H1 (cell line): ENCODE measurements at regions not wholly inside any gene's neighbourhood (a gene's known extent, or its start where the extent isn't known, plus 50 kb on each side); places are given as distances from the start of the nearest gene placed in this dataset.

Source experiments
- BCL11A ChIP-seq, 2 experiments: IDR thresholded peaks; one replicate each; pipeline ENCODE4 v1.6.1; 2011; ENCODE audit warnings: low read depth in 2 of 2, low read length in 2 of 2, mild to moderate bottlenecking in 2 of 2
- BRCA1 ChIP-seq: IDR thresholded peaks from 2 replicates; pipeline ENCODE4 v1.6.1; 2012; ENCODE audit warnings: low read depth, low read length, improper control_type of control experiment
- CBX8 ChIP-seq: fragments of 300-800, 300-1000 bp; sonication (generic); IDR thresholded peaks from 2 replicates; pipeline ENCODE4 v1.7.1; 2016; ENCODE audit warnings: low read depth, low read length, borderline replicate concordance
- SIN3A ChIP-seq, 2 experiments: IDR thresholded peaks in 1 of 2; conservative IDR thresholded peaks in 1 of 2; 2 replicates each; pipeline ENCODE4 v1.6.1; 2011 to 2012; ENCODE audit warnings: low read length in 2 of 2, improper control_type of control experiment in 1 of 2, low read depth in 1 of 2, mild to moderate bottlenecking in 1 of 2
- ZNF274 ChIP-seq: IDR thresholded peaks from 2 replicates; pipeline ENCODE4 v1.7.0; 2012; ENCODE audit warnings: low read length, borderline replicate concordance; ENCODE audit errors: extremely low read depth

- no peak for TF ChIP-seq ZNF274
- no peak for TF ChIP-seq BRCA1
- TF ChIP-seq CBX8, result no peak
- TF ChIP-seq SIN3A (conservative IDR thresholded peaks at IDR 0.05 in 1 of 2, IDR thresholded peaks at IDR 0.05 in 1 of 2; ENCODE audit: low read depth in 1 of 2, low read length in 2 of 2), result no peak
- no peak for TF ChIP-seq BCL11A (IDR thresholded peaks at IDR 0.05; ENCODE audit: low read depth in 2 of 2, low read length in 2 of 2)
These were observed 60.8 kb upstream of the FAM3C start for GRCh38 chr7:121456785-121457359.
